ENCODE measurements at regions not wholly inside any gene's neighbourhood (a gene's known extent, or its start where the extent isn't known, plus 50 kb on each side); places are given as distances from the start of the nearest gene placed in this dataset.

DNA sequence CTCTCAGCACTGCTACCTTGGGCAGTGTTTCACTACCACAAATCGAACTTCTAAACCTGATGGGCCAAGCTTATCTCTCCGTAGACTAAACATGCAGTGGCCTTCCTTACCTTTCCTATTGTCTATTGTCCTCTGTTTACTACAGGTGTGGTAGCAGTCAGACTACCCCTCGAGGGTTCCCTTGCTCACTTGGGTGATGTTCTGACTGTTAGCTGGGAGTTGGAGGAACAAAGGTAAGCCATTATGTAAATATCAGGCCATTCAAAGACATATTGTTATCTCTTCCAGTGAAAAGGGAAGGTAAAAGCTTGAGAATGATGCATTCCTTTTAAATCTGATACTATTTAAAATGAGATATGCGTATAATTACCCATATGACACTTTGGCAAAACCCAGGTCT, 828.3 kb upstream of the EEF2KMT start:
- H3K9me3 ChIP-seq (ENCODE audit: control insufficient read depth, insufficient read depth, low read depth, low read length) = no peaks in the 10 kb centered on the region
- ChIA-PET POLR2A (no interaction called here), CTCF (no interaction called here)
- H3K27ac ChIP-seq (ENCODE audit: extremely low read depth, low read depth, low read length) = no peak overlapping the region
- H3K36me3 ChIP-seq (ENCODE audit: control insufficient read depth in 2 of 2, insufficient read depth in 1 of 2, low read length in 2 of 2) = no peaks in the 10 kb centered on the region
- no peaks in the 10 kb centered on the region for H3K4me1 ChIP-seq (ENCODE audit: control insufficient read depth, insufficient read depth, low read length)
- no peak overlapping the region for H3K4me3 ChIP-seq (ENCODE audit: low read depth, low read length)
- no peak for TF ChIP-seq OVOL3 (tag by site-specific recombination; IDR thresholded peaks at IDR 0.05)
- no peak for TF ChIP-seq ZNF433 (tag by site-specific recombination; IDR thresholded peaks at IDR 0.05; ENCODE audit: low read depth)
- TF ChIP-seq, protein P1, sequence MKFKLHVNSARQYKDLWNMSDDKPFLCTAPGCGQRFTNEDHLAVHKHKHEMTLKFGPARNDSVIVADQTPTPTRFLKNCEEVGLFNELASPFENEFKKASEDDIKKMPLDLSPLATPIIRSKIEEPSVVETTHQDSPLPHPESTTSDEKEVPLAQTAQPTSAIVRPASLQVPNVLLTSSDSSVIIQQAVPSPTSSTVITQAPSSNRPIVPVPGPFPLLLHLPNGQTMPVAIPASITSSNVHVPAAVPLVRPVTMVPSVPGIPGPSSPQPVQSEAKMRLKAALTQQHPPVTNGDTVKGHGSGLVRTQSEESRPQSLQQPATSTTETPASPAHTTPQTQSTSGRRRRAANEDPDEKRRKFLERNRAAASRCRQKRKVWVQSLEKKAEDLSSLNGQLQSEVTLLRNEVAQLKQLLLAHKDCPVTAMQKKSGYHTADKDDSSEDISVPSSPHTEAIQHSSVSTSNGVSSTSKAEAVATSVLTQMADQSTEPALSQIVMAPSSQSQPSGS (tag by site-specific recombination; IDR thresholded peaks at IDR 0.05; ENCODE audit: low read depth) = no peak
- TF ChIP-seq ZNF658 (tag by site-specific recombination; IDR thresholded peaks at IDR 0.05) = no peak
- no peak for TF ChIP-seq BCL11B (tag by site-specific recombination; IDR thresholded peaks at IDR 0.05; ENCODE audit: low read depth)
- TF ChIP-seq ZNF138 (tag by site-specific recombination; IDR thresholded peaks at IDR 0.05; ENCODE audit: borderline replicate concordance) = no peak
- no peak for TF ChIP-seq ZNF155 (tag by site-specific recombination; IDR thresholded peaks at IDR 0.05)
- TF ChIP-seq ZNF473 (tag by site-specific recombination; IDR thresholded peaks at IDR 0.05) = no peak
- TF ChIP-seq TRIM28 (IDR thresholded peaks at IDR 0.05; ENCODE audit: borderline replicate concordance, low read length) = no peak
- no peak for TF ChIP-seq ZNF610 (tag by site-specific recombination; IDR thresholded peaks at IDR 0.05; ENCODE audit: borderline replicate concordance)
- TF ChIP-seq KLF9 (tag by site-specific recombination; IDR thresholded peaks at IDR 0.05; ENCODE audit: low read depth) = no peak
- TF ChIP-seq, protein P2, sequence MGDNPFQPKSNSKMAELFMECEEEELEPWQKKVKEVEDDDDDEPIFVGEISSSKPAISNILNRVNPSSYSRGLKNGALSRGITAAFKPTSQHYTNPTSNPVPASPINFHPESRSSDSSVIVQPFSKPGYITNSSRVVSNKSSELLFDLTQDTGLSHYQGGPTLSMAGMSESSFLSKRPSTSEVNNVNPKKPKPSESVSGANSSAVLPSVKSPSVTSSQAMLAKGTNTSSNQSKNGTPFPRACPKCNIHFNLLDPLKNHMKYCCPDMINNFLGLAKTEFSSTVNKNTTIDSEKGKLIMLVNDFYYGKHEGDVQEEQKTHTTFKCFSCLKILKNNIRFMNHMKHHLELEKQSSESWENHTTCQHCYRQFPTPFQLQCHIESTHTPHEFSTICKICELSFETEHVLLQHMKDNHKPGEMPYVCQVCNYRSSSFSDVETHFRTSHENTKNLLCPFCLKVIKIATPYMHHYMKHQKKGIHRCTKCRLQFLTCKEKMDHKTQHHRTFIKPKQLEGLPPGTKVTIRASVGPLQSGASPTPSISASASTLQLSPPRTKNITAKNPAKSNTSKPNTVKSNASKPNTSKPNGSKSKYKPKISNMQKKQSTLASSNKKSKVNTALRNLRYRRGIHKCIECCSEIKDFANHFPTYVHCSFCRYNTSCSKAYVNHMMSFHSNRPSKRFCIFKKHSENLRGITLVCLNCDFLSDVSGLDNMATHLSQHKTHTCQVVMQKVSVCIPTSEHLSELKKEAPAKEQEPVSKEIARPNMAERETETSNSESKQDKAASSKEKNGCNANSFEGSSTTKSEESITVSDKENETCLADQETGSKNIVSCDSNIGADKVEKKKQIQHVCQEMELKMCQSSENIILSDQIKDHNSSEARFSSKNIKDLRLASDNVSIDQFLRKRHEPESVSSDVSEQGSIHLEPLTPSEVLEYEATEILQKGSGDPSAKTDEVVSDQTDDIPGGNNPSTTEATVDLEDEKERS (tag by site-specific recombination; IDR thresholded peaks at IDR 0.05) = no peak
- TF ChIP-seq, protein P3, sequence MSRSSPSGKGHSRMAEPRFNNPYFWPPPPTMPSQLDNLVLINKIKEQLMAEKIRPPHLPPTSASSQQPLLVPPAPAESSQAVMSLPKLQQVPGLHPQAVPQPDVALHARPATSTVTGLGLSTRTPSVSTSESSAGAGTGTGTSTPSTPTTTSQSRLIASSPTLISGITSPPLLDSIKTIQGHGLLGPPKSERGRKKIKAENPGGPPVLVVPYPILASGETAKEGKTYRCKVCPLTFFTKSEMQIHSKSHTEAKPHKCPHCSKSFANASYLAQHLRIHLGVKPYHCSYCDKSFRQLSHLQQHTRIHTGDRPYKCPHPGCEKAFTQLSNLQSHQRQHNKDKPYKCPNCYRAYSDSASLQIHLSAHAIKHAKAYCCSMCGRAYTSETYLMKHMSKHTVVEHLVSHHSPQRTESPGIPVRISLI (tag by site-specific recombination; IDR thresholded peaks at IDR 0.05) = no peak
- TF ChIP-seq ZNF560 (tag by site-specific recombination; IDR thresholded peaks at IDR 0.05; ENCODE audit: borderline replicate concordance) = no peak

DNA sequence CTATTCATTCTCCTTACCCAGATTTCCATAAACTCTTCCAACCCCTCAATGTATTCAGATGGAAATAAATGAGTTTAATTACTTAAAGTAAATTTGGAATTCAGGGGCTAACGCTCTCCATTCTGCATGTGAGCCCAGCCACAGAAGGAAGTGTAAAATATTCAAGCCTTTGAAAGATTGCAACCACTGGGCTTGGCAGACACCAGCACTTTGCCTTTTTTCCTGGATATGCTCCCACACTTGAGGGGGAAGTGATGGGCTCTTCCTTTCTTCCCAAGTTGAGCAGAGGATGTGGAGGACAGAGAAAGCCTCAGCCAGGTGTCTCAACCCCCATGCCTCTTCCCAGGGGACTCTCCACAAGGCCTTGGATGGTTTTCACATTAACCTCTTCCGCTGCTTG, 825.1 kb upstream of the EEF2KMT start:
- Histone ChIP-seq H3K36me3 (ENCODE audit: control insufficient read depth in 2 of 2, insufficient read depth in 1 of 2, low read length in 2 of 2) (no peaks in the 10 kb centered on the region), H3K4me1 (ENCODE audit: control insufficient read depth, insufficient read depth, low read length) (no peaks in the 10 kb centered on the region), H3K27ac (ENCODE audit: extremely low read depth, low read depth, low read length) (no peak overlapping the region), H3K4me3 (ENCODE audit: low read depth, low read length) (no peak overlapping the region), H3K9me3 (ENCODE audit: control insufficient read depth, insufficient read depth, low read depth, low read length) (no peaks in the 10 kb centered on the region)
- CTCF ChIA-PET = interaction anchor here (0.6 kb wide), 1 partner anchor 143 kb away, joined by 3 read pairs; no protein-coding TSS in a partner anchor
- TF ChIP-seq ZNF624 (tag by site-specific recombination; IDR thresholded peaks at IDR 0.05) = no peak
- no peak for TF ChIP-seq ZNF426 (tag by site-specific recombination; IDR thresholded peaks at IDR 0.05)
- no peak for TF ChIP-seq ZNF157 (tag by site-specific recombination; IDR thresholded peaks at IDR 0.05)
- TF ChIP-seq, protein P4, sequence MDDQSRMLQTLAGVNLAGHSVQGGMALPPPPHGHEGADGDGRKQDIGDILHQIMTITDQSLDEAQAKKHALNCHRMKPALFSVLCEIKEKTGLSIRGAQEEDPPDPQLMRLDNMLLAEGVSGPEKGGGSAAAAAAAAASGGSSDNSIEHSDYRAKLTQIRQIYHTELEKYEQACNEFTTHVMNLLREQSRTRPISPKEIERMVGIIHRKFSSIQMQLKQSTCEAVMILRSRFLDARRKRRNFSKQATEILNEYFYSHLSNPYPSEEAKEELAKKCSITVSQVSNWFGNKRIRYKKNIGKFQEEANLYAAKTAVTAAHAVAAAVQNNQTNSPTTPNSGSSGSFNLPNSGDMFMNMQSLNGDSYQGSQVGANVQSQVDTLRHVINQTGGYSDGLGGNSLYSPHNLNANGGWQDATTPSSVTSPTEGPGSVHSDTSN (CRISPR knock-in tag; IDR thresholded peaks at IDR 0.05) = no peak
- TF ChIP-seq ZBTB20 (tag by site-specific recombination; IDR thresholded peaks at IDR 0.05) = no peak
- TF ChIP-seq ZNF24 (tag by site-specific recombination; IDR thresholded peaks at IDR 0.05) = no peak
- no peak for TF ChIP-seq ZNF707 (tag by site-specific recombination; IDR thresholded peaks at IDR 0.05)
- TF ChIP-seq ZNF660 (tag by site-specific recombination; IDR thresholded peaks at IDR 0.05) = no peak
- TF ChIP-seq ZNF501 (tag by site-specific recombination; IDR thresholded peaks at IDR 0.05) = no peak
- no peak for TF ChIP-seq ZBTB48 (tag by site-specific recombination; IDR thresholded peaks at IDR 0.05)
- TF ChIP-seq ZNF785 (tag by site-specific recombination; IDR thresholded peaks at IDR 0.05) = no peak
- TF ChIP-seq ZNF146 (tag by site-specific recombination; IDR thresholded peaks at IDR 0.05) = no peak
- no peak for TF ChIP-seq HOXD13 (CRISPR knock-in tag; IDR thresholded peaks at IDR 0.05; ENCODE audit: borderline replicate concordance)
- TF ChIP-seq, protein P3 (tag by site-specific recombination; IDR thresholded peaks at IDR 0.05) = no peak
- no peak for TF ChIP-seq MEIS1 (CRISPR knock-in tag; IDR thresholded peaks at IDR 0.05; ENCODE audit: borderline replicate concordance)
- TF ChIP-seq ZNF211 (tag by site-specific recombination; IDR thresholded peaks at IDR 0.05; ENCODE audit: low read depth) = no peak
- TF ChIP-seq SCRT1 (tag by site-specific recombination; IDR thresholded peaks at IDR 0.05; ENCODE audit: borderline replicate concordance) = no peak
- POLR2A ChIA-PET = no interaction called here

Measured in HEK293 (cell line).